ENCODE measurements at regions not wholly inside any gene's neighbourhood (a gene's known extent, or its start where the extent isn't known, plus 50 kb on each side); places are given as distances from the start of the nearest gene placed in this dataset.

GRCh38 chr15:29917600-29918597, 95.6 kb upstream of the TJP1 start:
- no peak for DNase-seq (ENCODE audit: low read depth)

GRCh38 chr15:29914511-29914926, 92.3 kb upstream of the TJP1 start:
- DNase-seq (ENCODE audit: low read depth): no peak

- DNase-seq (ENCODE audit: low read depth): no peak
Measured at GRCh38 chr15:29913528-29914135, 91.4 kb upstream of the TJP1 start.

DNA sequence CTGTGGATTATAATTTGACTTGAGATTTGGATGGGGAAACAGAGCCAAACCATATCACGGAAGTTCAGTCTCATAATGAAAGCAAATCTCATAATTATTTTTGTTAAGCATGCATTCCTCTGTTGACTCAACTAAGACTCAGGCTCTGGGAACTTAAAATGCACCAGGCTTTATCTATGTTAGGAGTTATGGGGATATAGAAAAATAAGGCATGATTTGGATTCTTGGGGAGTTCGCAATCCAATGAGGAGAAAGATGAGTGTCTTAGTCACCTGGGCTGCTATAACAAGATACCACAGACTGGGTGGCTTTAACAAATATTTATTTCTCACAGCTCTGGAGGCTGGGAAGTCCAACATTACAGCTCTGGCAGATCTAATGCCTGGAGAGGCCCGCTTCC, 89.4 kb upstream of the TJP1 start:
- no peak for DNase-seq (ENCODE audit: low read depth)

DNA sequence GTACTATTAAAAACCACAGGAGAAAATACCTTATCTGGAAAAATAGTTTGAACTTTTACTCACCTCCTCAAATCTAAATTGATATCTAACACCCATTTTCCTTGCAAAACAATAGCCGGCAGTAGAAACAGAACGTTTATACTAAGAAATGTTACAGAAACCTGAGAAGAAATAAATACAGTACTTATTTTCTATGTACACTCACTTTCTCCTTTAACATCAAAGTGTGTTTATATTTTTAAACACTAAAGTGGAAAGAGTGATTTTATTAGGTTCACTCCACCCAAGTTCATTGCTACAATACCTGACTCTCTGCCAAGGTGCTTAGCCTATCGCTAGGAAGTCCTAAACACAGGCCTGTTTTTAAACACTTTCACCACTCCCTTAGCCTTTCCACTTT, 87.8 kb upstream of the TJP1 start:
- DNase-seq (ENCODE audit: low read depth): no peak

DNA sequence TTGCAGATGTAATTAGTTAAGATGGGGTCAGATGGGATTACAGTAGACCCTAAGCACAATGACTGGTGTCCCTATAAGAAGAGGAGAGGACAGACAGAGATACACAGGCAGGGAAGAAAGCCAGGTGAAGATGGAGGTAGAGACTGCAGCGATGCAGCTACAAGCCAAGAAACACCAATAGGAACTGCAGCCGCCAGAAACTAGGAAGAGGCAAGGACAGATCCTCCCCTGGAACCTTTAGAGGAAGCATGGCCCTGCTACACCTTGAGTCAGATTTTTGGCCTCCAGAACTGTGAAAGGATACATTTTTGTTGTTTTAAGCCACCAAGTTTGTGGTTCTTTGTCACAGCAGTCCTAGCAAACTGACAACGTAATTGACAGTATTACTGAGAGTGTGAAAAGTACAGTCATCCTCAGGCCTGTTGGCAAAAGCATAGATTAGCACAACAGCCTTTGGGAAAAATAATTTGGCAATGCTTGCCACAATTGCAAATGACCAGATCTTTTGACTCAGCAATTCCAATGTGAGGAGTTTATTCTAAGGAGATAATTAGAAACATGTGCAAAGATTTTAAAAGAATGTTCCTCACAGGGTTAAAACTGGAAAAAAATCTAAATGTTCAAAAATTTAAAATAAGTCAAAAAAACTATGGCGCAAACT, 82.6 kb upstream of the TJP1 start:
- no peak for DNase-seq (ENCODE audit: low read depth)

- no peak for DNase-seq (ENCODE audit: low read depth)
Measured at GRCh38 chr15:29903785-29904464, 81.7 kb upstream of the TJP1 start.

- no peak for DNase-seq (ENCODE audit: low read depth)
Measured at GRCh38 chr15:29903028-29903427, 80.8 kb upstream of the TJP1 start.

- no peak for DNase-seq (ENCODE audit: low read depth)
Measured at GRCh38 chr15:29900237-29901189, 78.2 kb upstream of the TJP1 start.

GRCh38 chr15:29896062-29896461, 73.8 kb upstream of the TJP1 start:
- no peak for DNase-seq (ENCODE audit: low read depth)

- no peak for DNase-seq (ENCODE audit: low read depth)
Measured at GRCh38 chr15:29891096-29891457, 68.8 kb upstream of the TJP1 start.

DNA sequence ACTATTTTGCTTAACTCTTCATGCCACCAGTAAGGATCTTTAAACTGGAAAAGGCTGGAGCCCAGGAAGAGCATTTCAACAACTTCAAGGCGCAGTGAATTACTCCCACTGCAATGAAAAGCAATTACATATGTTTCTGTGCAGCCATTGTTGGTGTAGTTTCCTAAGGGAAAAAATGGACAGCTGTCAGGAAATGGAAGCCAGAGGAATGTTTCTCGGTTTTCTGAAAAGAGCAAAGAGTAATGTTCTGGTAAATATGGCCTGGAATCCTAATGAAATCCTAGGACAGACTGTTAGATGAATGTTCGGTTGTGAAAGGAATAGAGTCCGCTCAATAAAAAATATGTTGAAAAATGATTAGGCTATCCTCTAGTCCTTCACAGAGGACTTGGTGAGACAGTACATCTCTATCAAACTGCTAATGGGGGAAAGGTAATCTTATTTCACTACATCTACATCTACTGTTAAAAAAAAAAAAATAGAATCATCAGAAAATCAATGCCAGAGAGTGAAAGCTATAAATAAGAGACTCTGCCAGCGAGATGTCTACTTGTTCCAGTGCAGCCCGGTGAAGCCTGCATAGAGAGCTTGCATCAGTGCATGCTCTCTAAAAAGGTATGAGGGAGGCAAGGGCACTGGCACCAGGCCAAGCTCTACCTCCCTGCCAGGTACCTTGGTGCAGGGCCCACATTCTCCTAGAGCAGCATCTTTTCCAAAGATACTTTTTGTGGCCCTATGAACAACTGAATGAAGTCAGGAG, 68.2 kb upstream of the TJP1 start:
- no peak for DNase-seq (ENCODE audit: low read depth)

DNA sequence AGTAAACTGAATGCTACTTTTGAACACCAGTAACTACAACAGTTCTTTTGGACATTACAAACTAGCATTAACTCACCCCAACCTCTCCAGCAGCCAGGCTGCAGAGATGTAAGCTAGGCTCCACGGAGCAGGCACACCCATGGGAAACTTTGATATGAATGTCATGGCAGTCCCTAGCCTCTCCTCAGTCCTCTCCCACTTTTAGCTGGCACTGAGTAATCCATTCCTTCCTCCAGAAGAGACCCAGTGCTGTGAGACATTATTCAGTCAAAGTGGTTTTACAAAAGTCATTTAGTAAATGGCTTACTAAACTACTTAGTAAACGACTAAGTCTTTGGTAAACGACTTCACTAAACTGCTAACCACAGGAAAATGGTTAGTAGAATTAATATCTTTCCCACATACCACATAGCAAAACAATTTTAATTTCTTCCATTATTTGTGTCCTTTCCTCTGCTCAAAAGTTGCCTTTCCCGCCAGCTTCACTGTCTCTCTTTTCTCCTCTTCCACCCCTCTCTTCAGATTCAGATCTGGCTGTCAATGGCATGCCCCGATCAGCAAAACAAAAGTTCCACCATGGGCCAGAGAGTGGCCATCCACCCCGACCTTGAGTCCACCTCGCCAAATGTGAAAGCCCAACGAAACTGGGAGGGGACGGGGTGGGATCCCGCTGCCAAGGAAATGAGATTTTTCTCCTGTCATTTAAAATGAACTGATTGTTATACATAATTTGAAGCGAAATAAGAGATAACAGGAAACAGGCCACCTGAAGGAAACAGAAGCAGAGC, 67.5 kb upstream of the TJP1 start:
- DNase-seq (ENCODE audit: low read depth): no peak

GRCh38 chr15:29888646-29889045, 66.4 kb upstream of the TJP1 start:
- DNase-seq (ENCODE audit: low read depth): no peak

DNA sequence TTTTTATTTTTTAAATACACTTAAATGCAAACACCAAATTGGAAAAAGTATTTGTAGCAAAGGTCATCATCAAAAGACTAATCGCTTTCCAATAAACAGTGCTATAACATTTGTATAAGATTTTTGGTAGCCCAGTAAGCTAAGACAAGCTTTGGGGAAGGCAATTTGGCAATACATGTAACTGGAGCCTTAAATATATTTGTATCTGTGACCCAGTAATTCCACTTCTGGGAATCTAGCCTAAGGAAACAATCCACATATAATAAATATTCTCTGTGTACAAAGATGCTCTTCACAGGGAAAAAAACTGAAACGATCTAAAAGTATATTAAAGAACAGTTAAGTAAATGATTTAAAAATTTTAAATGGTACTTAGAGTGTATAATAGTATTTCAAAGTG, 65.5 kb upstream of the TJP1 start:
- DNase-seq (ENCODE audit: low read depth): no peak

GRCh38 chr15:29885183-29885582, 62.9 kb upstream of the TJP1 start:
- no peak for DNase-seq (ENCODE audit: low read depth)

- no peak for DNase-seq (ENCODE audit: low read depth)
Measured at GRCh38 chr15:29883126-29883525, 60.9 kb upstream of the TJP1 start.

DNA sequence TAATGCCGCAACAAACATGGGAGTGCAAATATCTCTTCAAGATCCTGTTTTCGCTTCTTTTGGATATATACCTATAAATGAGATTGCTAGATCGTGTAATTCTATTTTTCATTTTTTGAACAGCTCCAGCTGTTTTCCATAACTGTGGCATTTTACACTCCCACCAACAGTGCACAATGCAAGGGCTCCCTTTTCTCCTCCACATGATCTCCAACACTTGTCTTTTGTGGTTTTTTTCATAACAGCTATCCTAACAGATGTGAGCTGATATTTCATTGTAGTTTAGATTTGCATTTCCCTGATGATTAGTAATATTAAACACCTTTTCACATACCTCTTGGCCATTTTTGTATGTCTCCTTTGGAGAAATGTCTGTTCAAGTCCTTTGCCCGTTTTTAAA, 58.6 kb upstream of the TJP1 start:
- no peak for DNase-seq (ENCODE audit: low read depth)

- no peak for DNase-seq (ENCODE audit: low read depth)
Measured at GRCh38 chr15:29880341-29880740, 58.1 kb upstream of the TJP1 start.

- DNase-seq (ENCODE audit: low read depth): no peak
Measured at GRCh38 chr15:29874977-29875376, 52.7 kb upstream of the TJP1 start.
